GM12878 (cell line): ENCODE measurements at regions not wholly inside any gene's neighbourhood (a gene's known extent, or its start where the extent isn't known, plus 50 kb on each side); places are given as distances from the start of the nearest gene placed in this dataset.

Source experiments
- ATAC-seq: fragments of 200-7000 bp; cut with Tn5 transposase; 3 replicates; pipeline ENCODE4 v1.9.1; 2020; ENCODE audit warnings: mild to moderate bottlenecking, moderate library complexity
- BruUV-seq: library from RNA; stranded (reverse); fragments of 400-500 nt; replicated peaks from 2 replicates; lab custom pipeline; 2021; lab: Mats Ljungman, UMichigan
- CTCF ChIA-PET: fragments of 300-600 bp; sonication (Branson Sonifier 250); formaldehyde crosslinking; extraction: SDS; loops from one replicate; lab custom pipeline; 2021; ENCODE audit warnings: inconsistent platforms; lab: Yijun Ruan, JAX
- POLR2A ChIA-PET: fragments of 350-600 bp; formaldehyde crosslinking; extraction: SDS; loops from one replicate; lab custom pipeline; 2021; ENCODE audit warnings: inconsistent platforms; lab: Charles Lee
- RAD21 ChIA-PET: fragments of 300-600 bp; sonication (Branson Sonifier 250); formaldehyde crosslinking; loops from one replicate; lab custom pipeline; 2023; ENCODE audit warnings: antibody characterized with exemption; ENCODE audit not compliant: unreplicated experiment; lab: Charles Lee
- SMC1A ChIA-PET: fragments of 300-600 bp; sonication (Branson Sonifier 250); formaldehyde crosslinking; loops from one replicate; lab custom pipeline; 2023; ENCODE audit not compliant: unreplicated experiment, uncharacterized antibody; lab: Charles Lee
- DNase-seq: peaks from one replicate; pipeline ENCODE4 v3.0.0-alpha.2; 2011; ENCODE audit warnings: low read depth, low spot score
- FAIRE-seq: peaks from 3 replicates; lab custom pipeline; 2011; peaks lifted over from hg19 to GRCh38; lab: Jason Lieb, UNC
- H2AFZ ChIP-seq: 2 replicates; pipeline ENCODE4 v1.6.0; 2011; ENCODE audit warnings: low read depth, low read length, control low read depth; ENCODE audit not compliant: control insufficient read depth
- H3K27ac ChIP-seq: 2 replicates; pipeline ENCODE4 v1.5.1; 2011; ENCODE audit warnings: control low read depth; ENCODE audit not compliant: control insufficient read depth, insufficient read depth
- H3K27me3 ChIP-seq, 2 experiments: replicated peaks in 1 of 2; 2 replicates each; pipeline versions ENCODE4 v1.6.0 to v1.6.1; 2011; ENCODE audit warnings: low read length in 1 of 2; ENCODE audit not compliant: control insufficient read depth in 2 of 2, insufficient read depth in 2 of 2
- H3K36me3 ChIP-seq, 2 experiments: 2 replicates each; pipeline ENCODE4 v1.5.1; 2011; ENCODE audit warnings: low read length in 1 of 2; ENCODE audit not compliant: control insufficient read depth in 2 of 2, insufficient read depth in 2 of 2
- H3K4me1 ChIP-seq: 2 replicates; pipeline ENCODE4 v1.6.1; 2011; ENCODE audit warnings: mild to moderate bottlenecking, low read length, moderate library complexity, mixed read lengths; ENCODE audit not compliant: control insufficient read depth, insufficient read depth
- H3K4me2 ChIP-seq: 2 replicates; pipeline ENCODE4 v1.6.0; 2011; ENCODE audit warnings: control low read depth; ENCODE audit not compliant: control insufficient read depth, insufficient read depth
- H3K4me3 ChIP-seq: fragments of 200-600 bp; sonication (generic); 2 replicates; pipeline ENCODE4 v1.5.1; 2016
- H3K79me2 ChIP-seq: 2 replicates; pipeline ENCODE4 v1.6.0; 2011; ENCODE audit warnings: low read length; ENCODE audit not compliant: control insufficient read depth, insufficient read depth
- H3K9ac ChIP-seq: 2 replicates; pipeline ENCODE4 v1.8.0; 2011; ENCODE audit warnings: low read length, control low read depth, mixed read lengths; ENCODE audit not compliant: control insufficient read depth, insufficient read depth
- H3K9me3 ChIP-seq: replicated peaks from 3 replicates; pipeline ENCODE4 v1.5.1; 2011; ENCODE audit warnings: mild to moderate bottlenecking, low read length; ENCODE audit not compliant: control insufficient read depth, insufficient read depth
- H4K20me1 ChIP-seq: 2 replicates; pipeline ENCODE4 v1.6.0; 2011; ENCODE audit not compliant: control insufficient read depth, insufficient read depth
- BACH1 ChIP-seq: fragments of 450-650 bp; IDR thresholded peaks from 2 replicates; pipeline ENCODE4 v1.6.1; 2017; ENCODE audit warnings: mild to moderate bottlenecking, borderline replicate concordance
- BRCA1 ChIP-seq: IDR thresholded peaks from 2 replicates; pipeline ENCODE4 v1.6.1; 2011; ENCODE audit warnings: low read depth, low read length, improper control_type of control experiment
- CTCF ChIP-seq, 3 experiments: IDR thresholded peaks in 2 of 3; conservative IDR thresholded peaks in 1 of 3; 2 replicates each; pipeline ENCODE4 v1.5.1; 2011; ENCODE audit warnings: low read depth in 3 of 3, low read length in 3 of 3, mild to moderate bottlenecking in 3 of 3, control low read depth in 2 of 3, moderate library complexity in 2 of 3, inconsistent platforms in 1 of 3, mixed read lengths in 1 of 3; ENCODE audit not compliant: control insufficient read depth in 2 of 3, insufficient read depth in 1 of 3; ENCODE audit errors: extremely low read depth in 1 of 3
- E2F8 ChIP-seq: fragments of 450-650 bp; IDR thresholded peaks from 2 replicates; pipeline ENCODE4 v1.6.1; 2018; ENCODE audit warnings: mild to moderate bottlenecking, low read depth, moderate library complexity; ENCODE audit not compliant: partially characterized antibody
- EP300 ChIP-seq, 2 experiments: fragments of 150-350 bp in 1 of 2; IDR thresholded peaks; 2 replicates each; pipeline ENCODE4 v1.6.1; 2011 to 2012; ENCODE audit warnings: low read depth in 2 of 2, low read length in 2 of 2, borderline replicate concordance in 1 of 2, improper control_type of control experiment in 1 of 2, inconsistent platforms in 1 of 2; ENCODE audit not compliant: control insufficient read depth in 1 of 2
- NR2C2 ChIP-seq: IDR thresholded peaks from 2 replicates; pipeline ENCODE4 v1.6.1; 2011; ENCODE audit warnings: borderline replicate concordance, low read depth; ENCODE audit not compliant: control insufficient read depth, insufficient read length
- NR2F1 ChIP-seq: fragments of 450-650 bp; conservative IDR thresholded peaks from 2 replicates; pipeline ENCODE4 v1.6.1; 2017; ENCODE audit warnings: mild to moderate bottlenecking
- RAD21 ChIP-seq: IDR thresholded peaks from 2 replicates; pipeline ENCODE4 v1.6.1; 2011; ENCODE audit warnings: mild to moderate bottlenecking, low read depth, low read length, moderate library complexity; ENCODE audit not compliant: insufficient read depth
- RAD51 ChIP-seq: fragments of 450-650 bp; IDR thresholded peaks from 2 replicates; pipeline ENCODE4 v1.6.1; 2016; ENCODE audit warnings: moderate library complexity, mild to moderate bottlenecking, inconsistent platforms
- SMC3 ChIP-seq: IDR thresholded peaks from 2 replicates; pipeline ENCODE4 v1.6.1; 2011; ENCODE audit warnings: low read length, improper control_type of control experiment, borderline replicate concordance
- SRF ChIP-seq, 2 experiments: IDR thresholded peaks; 2 replicates each; pipeline ENCODE4 v1.6.1; 2011; ENCODE audit warnings: low read depth in 2 of 2, low read length in 2 of 2, mild to moderate bottlenecking in 1 of 2, moderate library complexity in 1 of 2
- WRNIP1 ChIP-seq: IDR thresholded peaks from 2 replicates; pipeline ENCODE4 v1.6.1; 2011; ENCODE audit warnings: low read depth, low read length, improper control_type of control experiment, borderline replicate concordance
- YBX1 ChIP-seq: fragments of 450-650 bp; IDR thresholded peaks from 2 replicates; pipeline ENCODE4 v1.6.1; 2016; ENCODE audit warnings: antibody characterized with exemption
- WGBS: methylation state at CpG from one replicate; pipeline ENCODE4 v1.1.6; 2016; ENCODE audit warnings: low lambda C conversion rate; ENCODE audit not compliant: insufficient replicate concordance, insufficient coverage; ENCODE audit errors: missing lambda C conversion rate; 5-methylcytosine and 5-hydroxymethylcytosine counted together
- in situ Hi-C: fragments of 300-500 bp; cut with MboI; formaldehyde crosslinking; loops from 9 replicates; pipeline ENCODE4 v1.14.3; 2018; ENCODE audit warnings: mixed read lengths
- intact Hi-C: fragments of 100-400 bp; cut with micrococcal nuclease; formaldehyde crosslinking; loops from one replicate; pipeline ENCODE4 v1.14.2; 2022; ENCODE audit not compliant: unreplicated experiment

DNA sequence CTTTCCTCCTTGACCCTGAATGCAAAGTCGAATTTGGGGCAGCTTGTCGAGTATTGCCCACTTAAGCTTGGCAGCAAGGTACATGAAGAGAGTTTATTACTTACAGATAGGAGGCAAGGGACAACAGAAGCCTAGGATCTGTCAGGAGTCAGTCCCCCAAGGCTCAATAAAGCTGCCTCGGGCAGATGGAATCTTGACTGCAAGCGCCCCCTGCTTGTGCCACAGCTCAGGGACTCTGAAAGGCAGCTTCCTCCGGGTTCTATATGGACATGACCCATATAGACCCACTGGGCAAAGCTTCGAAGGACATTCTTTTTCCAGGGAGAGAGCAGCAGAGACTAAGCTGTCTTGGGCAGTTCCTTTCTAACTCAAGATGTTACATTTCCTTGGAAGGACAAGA lies 971.5 kb downstream of the EFNA5 start:
- RAD21 ChIA-PET, result interaction anchor here (0.7 to 1.4 kb wide), 4 partner anchors 108 to 428 kb away, joined by 3 to 6 read pairs (median 4); no protein-coding TSS in a partner anchor
- TF ChIP-seq SMC3 (peak; percentile 51; the same call in 1 of the 2 replicates), E2F8 (no peak), SRF (IDR thresholded peaks at IDR 0.05; ENCODE audit: low read depth in 2 of 2, low read length in 2 of 2) (no peak), YBX1 (no peak), BACH1 (no peak), BRCA1 (no peak), CTCF (IDR thresholded peaks at IDR 0.05 in 2 of 3, conservative IDR thresholded peaks at IDR 0.05 in 1 of 3; ENCODE audit: control insufficient read depth in 2 of 3, extremely low read depth in 1 of 3, insufficient read depth in 1 of 3, low read depth in 3 of 3, low read length in 3 of 3) (peak; percentile 18 to 45 (median 42); a peak in 4 of 6 replicates), NR2F1 (no peak), RAD51 (no peak), NR2C2 (no peak), RAD21 (peak; percentile 51), EP300 (IDR thresholded peaks at IDR 0.05; ENCODE audit: borderline replicate concordance in 1 of 2, control insufficient read depth in 1 of 2, low read depth in 2 of 2, low read length in 2 of 2) (no peak), WRNIP1 (no peak)
- TF ChIP-seq, all 136 proteins: peak for 3
- Histone ChIP-seq H3K27me3 (no peaks in the 10 kb centered on the region), H3K27ac (no peak overlapping the region), H3K36me3 (no peaks in the 10 kb centered on the region), H3K4me2 (no peak overlapping the region), H3K9me3 (no peaks in the 10 kb centered on the region), H3K9ac (no peak overlapping the region), H4K20me1 (no peaks in the 10 kb centered on the region), H2AFZ (no peak overlapping the region), H3K4me1 (no peaks in the 10 kb centered on the region), H3K79me2 (no peaks in the 10 kb centered on the region), H3K4me3 (no peak overlapping the region)
- ATAC-seq (peak; percentile 78), FAIRE-seq (no peak), DNase-seq (no peak)
- intact Hi-C loops, result no loop called here
- ChIA-PET POLR2A (no interaction called here), CTCF (interaction anchor here (1.2 to 1.4 kb wide), 4 partner anchors 10 to 429 kb away, joined by 3 to 10 read pairs (median 6); no protein-coding TSS in a partner anchor), SMC1A (interaction anchor here (0.8 to 1.4 kb wide), 5 partner anchors 42 to 580 kb away, joined by 3 to 7 read pairs (median 4); no protein-coding TSS in a partner anchor)
- in situ Hi-C loops, result no loop called here
- no TSS peak for BruUV-seq
- 8% methylated on average over 6 of the region's 6 CpGs for WGBS
